GM12878 (cell line): ENCODE measurements at regions not wholly inside any gene's neighbourhood (a gene's known extent, or its start where the extent isn't known, plus 50 kb on each side); places are given as distances from the start of the nearest gene placed in this dataset.

Experiments
- ATAC-seq: fragments of 200-7000 bp; cut with Tn5 transposase; 3 replicates; pipeline ENCODE4 v1.9.1; 2020; ENCODE audit warnings: mild to moderate bottlenecking, moderate library complexity
- BruUV-seq: library from RNA; stranded (reverse); fragments of 400-500 nt; replicated peaks from 2 replicates; lab custom pipeline; 2021; lab: Mats Ljungman, UMichigan
- CTCF ChIA-PET: fragments of 300-600 bp; sonication (Branson Sonifier 250); formaldehyde crosslinking; extraction: SDS; loops from one replicate; lab custom pipeline; 2021; ENCODE audit warnings: inconsistent platforms; lab: Yijun Ruan, JAX
- POLR2A ChIA-PET: fragments of 350-600 bp; formaldehyde crosslinking; extraction: SDS; loops from one replicate; lab custom pipeline; 2021; ENCODE audit warnings: inconsistent platforms; lab: Charles Lee
- RAD21 ChIA-PET: fragments of 300-600 bp; sonication (Branson Sonifier 250); formaldehyde crosslinking; loops from one replicate; lab custom pipeline; 2023; ENCODE audit warnings: antibody characterized with exemption; ENCODE audit not compliant: unreplicated experiment; lab: Charles Lee
- SMC1A ChIA-PET: fragments of 300-600 bp; sonication (Branson Sonifier 250); formaldehyde crosslinking; loops from one replicate; lab custom pipeline; 2023; ENCODE audit not compliant: unreplicated experiment, uncharacterized antibody; lab: Charles Lee
- DNase-seq: peaks from one replicate; pipeline ENCODE4 v3.0.0-alpha.2; 2011; ENCODE audit warnings: low read depth, low spot score
- FAIRE-seq: peaks from 3 replicates; lab custom pipeline; 2011; peaks lifted over from hg19 to GRCh38; lab: Jason Lieb, UNC
- H2AFZ ChIP-seq: 2 replicates; pipeline ENCODE4 v1.6.0; 2011; ENCODE audit warnings: low read depth, low read length, control low read depth; ENCODE audit not compliant: control insufficient read depth
- H3K27ac ChIP-seq: 2 replicates; pipeline ENCODE4 v1.5.1; 2011; ENCODE audit warnings: control low read depth; ENCODE audit not compliant: control insufficient read depth, insufficient read depth
- H3K27me3 ChIP-seq, 2 experiments: replicated peaks in 1 of 2; 2 replicates each; pipeline versions ENCODE4 v1.6.0 to v1.6.1; 2011; ENCODE audit warnings: low read length in 1 of 2; ENCODE audit not compliant: control insufficient read depth in 2 of 2, insufficient read depth in 2 of 2
- H3K36me3 ChIP-seq, 2 experiments: 2 replicates each; pipeline ENCODE4 v1.5.1; 2011; ENCODE audit warnings: low read length in 1 of 2; ENCODE audit not compliant: control insufficient read depth in 2 of 2, insufficient read depth in 2 of 2
- H3K4me1 ChIP-seq: 2 replicates; pipeline ENCODE4 v1.6.1; 2011; ENCODE audit warnings: mild to moderate bottlenecking, low read length, moderate library complexity, mixed read lengths; ENCODE audit not compliant: control insufficient read depth, insufficient read depth
- H3K4me2 ChIP-seq: 2 replicates; pipeline ENCODE4 v1.6.0; 2011; ENCODE audit warnings: control low read depth; ENCODE audit not compliant: control insufficient read depth, insufficient read depth
- H3K4me3 ChIP-seq: fragments of 200-600 bp; sonication (generic); 2 replicates; pipeline ENCODE4 v1.5.1; 2016
- H3K79me2 ChIP-seq: 2 replicates; pipeline ENCODE4 v1.6.0; 2011; ENCODE audit warnings: low read length; ENCODE audit not compliant: control insufficient read depth, insufficient read depth
- H3K9ac ChIP-seq: 2 replicates; pipeline ENCODE4 v1.8.0; 2011; ENCODE audit warnings: low read length, control low read depth, mixed read lengths; ENCODE audit not compliant: control insufficient read depth, insufficient read depth
- H3K9me3 ChIP-seq: replicated peaks from 3 replicates; pipeline ENCODE4 v1.5.1; 2011; ENCODE audit warnings: mild to moderate bottlenecking, low read length; ENCODE audit not compliant: control insufficient read depth, insufficient read depth
- H4K20me1 ChIP-seq: 2 replicates; pipeline ENCODE4 v1.6.0; 2011; ENCODE audit not compliant: control insufficient read depth, insufficient read depth
- EED ChIP-seq: sonication (generic); IDR thresholded peaks from 2 replicates; pipeline ENCODE4 v1.6.1; 2016; ENCODE audit warnings: antibody characterized with exemption, low read depth
- ESRRA ChIP-seq: IDR thresholded peaks from 2 replicates; pipeline ENCODE4 v1.6.1; 2012; ENCODE audit warnings: mild to moderate bottlenecking, low read length, improper control_type of control experiment
- ETV6 ChIP-seq, 2 experiments: fragments of 450-650 bp in 1 of 2; IDR thresholded peaks in 1 of 2; conservative IDR thresholded peaks in 1 of 2; 2 replicates each; pipeline ENCODE4 v1.6.1; 2014; ENCODE audit warnings: antibody characterized with exemption in 1 of 2, borderline replicate concordance in 1 of 2, low read depth in 1 of 2, mild to moderate bottlenecking in 1 of 2, moderate library complexity in 1 of 2
- JUND ChIP-seq: IDR thresholded peaks from 2 replicates; pipeline ENCODE4 v1.6.1; 2012; ENCODE audit warnings: low read depth, mild to moderate bottlenecking, low read length, improper control_type of control experiment, moderate library complexity
- KDM1A ChIP-seq: fragments of 200-600 bp; sonication (generic); IDR thresholded peaks from 2 replicates; pipeline ENCODE4 v1.6.1; 2016; ENCODE audit warnings: borderline replicate concordance
- LARP7 ChIP-seq: fragments of 450-650 bp; IDR thresholded peaks from 2 replicates; pipeline ENCODE4 v1.6.1; 2017; ENCODE audit warnings: mild to moderate bottlenecking
- MTA3 ChIP-seq: IDR thresholded peaks from 2 replicates; pipeline ENCODE4 v1.6.1; 2012; ENCODE audit warnings: low read length, inconsistent platforms, borderline replicate concordance
- NBN ChIP-seq: fragments of 450-650 bp; IDR thresholded peaks from 2 replicates; pipeline ENCODE4 v1.6.1; 2016
- RBBP5 ChIP-seq: fragments of 200-600 bp; sonication (generic); conservative IDR thresholded peaks from 2 replicates; pipeline ENCODE4 v1.6.1; 2016
- REST ChIP-seq: IDR thresholded peaks from 2 replicates; pipeline ENCODE4 v1.6.1; 2012; ENCODE audit warnings: mild to moderate bottlenecking, low read depth, low read length
- RFX5 ChIP-seq: IDR thresholded peaks from 2 replicates; pipeline ENCODE4 v1.6.1; 2011; ENCODE audit warnings: low read depth, low read length, improper control_type of control experiment
- YBX1 ChIP-seq: fragments of 450-650 bp; IDR thresholded peaks from 2 replicates; pipeline ENCODE4 v1.6.1; 2016; ENCODE audit warnings: antibody characterized with exemption
- ZNF207 ChIP-seq: fragments of 450-650 bp; IDR thresholded peaks from 2 replicates; pipeline ENCODE4 v1.6.1; 2014; ENCODE audit warnings: antibody characterized with exemption, mild to moderate bottlenecking, borderline replicate concordance
- WGBS: methylation state at CpG from one replicate; pipeline ENCODE4 v1.1.6; 2016; ENCODE audit warnings: low lambda C conversion rate; ENCODE audit not compliant: insufficient replicate concordance, insufficient coverage; ENCODE audit errors: missing lambda C conversion rate; 5-methylcytosine and 5-hydroxymethylcytosine counted together
- in situ Hi-C: fragments of 300-500 bp; cut with MboI; formaldehyde crosslinking; loops from 9 replicates; pipeline ENCODE4 v1.14.3; 2018; ENCODE audit warnings: mixed read lengths
- intact Hi-C: fragments of 100-400 bp; cut with micrococcal nuclease; formaldehyde crosslinking; loops from one replicate; pipeline ENCODE4 v1.14.2; 2022; ENCODE audit not compliant: unreplicated experiment
- TF ChIP-seq, protein P1 (sequence below): fragments of 450-650 bp; formaldehyde crosslinking; IDR thresholded peaks from 2 replicates; pipeline ENCODE4 v1.4.0; 2022; ENCODE audit warnings: mild to moderate bottlenecking, moderate library complexity
- TF ChIP-seq, protein P2 (sequence below): fragments of 450-650 bp; IDR thresholded peaks from 2 replicates; pipeline ENCODE4 v1.6.1; 2018; ENCODE audit warnings: borderline replicate concordance, mild to moderate bottlenecking; ENCODE audit not compliant: partially characterized antibody

GRCh38 chr4:108428923-108429322 is 191.5 kb upstream of the RPL34 start (continued):
- TF ChIP-seq RBBP5 (no peak), JUND (no peak), NBN (no peak), ESRRA (no peak), YBX1 (no peak)
- TF ChIP-seq, protein P1, sequence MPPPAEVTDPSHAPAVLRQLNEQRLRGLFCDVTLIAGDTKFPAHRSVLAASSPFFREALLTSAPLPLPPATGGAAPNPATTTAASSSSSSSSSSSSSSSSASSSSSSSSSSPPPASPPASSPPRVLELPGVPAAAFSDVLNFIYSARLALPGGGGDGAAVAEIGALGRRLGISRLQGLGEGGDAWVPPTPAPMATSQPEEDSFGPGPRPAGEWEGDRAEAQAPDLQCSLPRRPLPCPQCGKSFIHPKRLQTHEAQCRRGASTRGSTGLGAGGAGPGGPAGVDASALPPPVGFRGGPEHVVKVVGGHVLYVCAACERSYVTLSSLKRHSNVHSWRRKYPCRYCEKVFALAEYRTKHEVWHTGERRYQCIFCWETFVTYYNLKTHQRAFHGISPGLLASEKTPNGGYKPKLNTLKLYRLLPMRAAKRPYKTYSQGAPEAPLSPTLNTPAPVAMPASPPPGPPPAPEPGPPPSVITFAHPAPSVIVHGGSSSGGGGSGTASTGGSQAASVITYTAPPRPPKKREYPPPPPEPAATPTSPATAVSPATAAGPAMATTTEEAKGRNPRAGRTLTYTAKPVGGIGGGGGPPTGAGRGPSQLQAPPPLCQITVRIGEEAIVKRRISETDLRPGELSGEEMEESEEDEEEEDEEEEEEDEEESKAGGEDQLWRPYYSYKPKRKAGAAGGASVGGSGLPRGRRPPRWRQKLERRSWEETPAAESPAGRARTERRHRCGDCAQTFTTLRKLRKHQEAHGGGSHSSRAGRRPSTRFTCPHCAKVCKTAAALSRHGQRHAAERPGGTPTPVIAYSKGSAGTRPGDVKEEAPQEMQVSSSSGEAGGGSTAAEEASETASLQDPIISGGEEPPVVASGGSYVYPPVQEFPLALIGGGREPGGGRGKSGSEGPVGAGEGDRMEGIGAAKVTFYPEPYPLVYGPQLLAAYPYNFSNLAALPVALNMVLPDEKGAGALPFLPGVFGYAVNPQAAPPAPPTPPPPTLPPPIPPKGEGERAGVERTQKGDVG (CRISPR knock-in tag), result no peak

GRCh38 chr4:108427946-108428485 is 192.4 kb upstream of the RPL34 start:
- ChIA-PET CTCF (interaction anchor here (1.2 kb wide), 1 partner anchor 409 kb away, joined by 3 read pairs; no protein-coding TSS in a partner anchor), POLR2A (no interaction called here), RAD21 (interaction anchor here (0.6 kb wide), 1 partner anchor 371 kb away, joined by 3 read pairs; no protein-coding TSS in a partner anchor), SMC1A (interaction anchor here (0.7 kb wide), 1 partner anchor 14 kb away, joined by 4 read pairs; no protein-coding TSS in a partner anchor)
- Histone ChIP-seq H3K27ac (no peak overlapping the region), H3K9me3 (no peaks in the 10 kb centered on the region), H2AFZ (no peak overlapping the region), H3K4me3 (no peak overlapping the region), H3K79me2 (no peaks in the 10 kb centered on the region), H3K4me1 (no peaks in the 10 kb centered on the region), H3K9ac (no peak overlapping the region), H4K20me1 (no peaks in the 10 kb centered on the region), H3K27me3 (no peaks in the 10 kb centered on the region), H3K36me3 (no peaks in the 10 kb centered on the region), H3K4me2 (no peak overlapping the region)
- in situ Hi-C loops (no loop called here), intact Hi-C loops (no loop called here)
- no peak for DNase-seq
- BruUV-seq, result no TSS peak
- no peak for FAIRE-seq
- no peak for ATAC-seq
- WGBS, result 46% methylated on average over 2 of the region's 2 CpGs
- no peak for TF ChIP-seq REST
- no peak for TF ChIP-seq LARP7
- TF ChIP-seq EED, result no peak
- TF ChIP-seq ZNF207, result no peak
- no peak for TF ChIP-seq KDM1A
- no peak for TF ChIP-seq RFX5
- TF ChIP-seq ETV6 (conservative IDR thresholded peaks at IDR 0.05 in 1 of 2, IDR thresholded peaks at IDR 0.05 in 1 of 2; ENCODE audit: borderline replicate concordance in 1 of 2, low read depth in 1 of 2), result no peak
- TF ChIP-seq, protein P2, sequence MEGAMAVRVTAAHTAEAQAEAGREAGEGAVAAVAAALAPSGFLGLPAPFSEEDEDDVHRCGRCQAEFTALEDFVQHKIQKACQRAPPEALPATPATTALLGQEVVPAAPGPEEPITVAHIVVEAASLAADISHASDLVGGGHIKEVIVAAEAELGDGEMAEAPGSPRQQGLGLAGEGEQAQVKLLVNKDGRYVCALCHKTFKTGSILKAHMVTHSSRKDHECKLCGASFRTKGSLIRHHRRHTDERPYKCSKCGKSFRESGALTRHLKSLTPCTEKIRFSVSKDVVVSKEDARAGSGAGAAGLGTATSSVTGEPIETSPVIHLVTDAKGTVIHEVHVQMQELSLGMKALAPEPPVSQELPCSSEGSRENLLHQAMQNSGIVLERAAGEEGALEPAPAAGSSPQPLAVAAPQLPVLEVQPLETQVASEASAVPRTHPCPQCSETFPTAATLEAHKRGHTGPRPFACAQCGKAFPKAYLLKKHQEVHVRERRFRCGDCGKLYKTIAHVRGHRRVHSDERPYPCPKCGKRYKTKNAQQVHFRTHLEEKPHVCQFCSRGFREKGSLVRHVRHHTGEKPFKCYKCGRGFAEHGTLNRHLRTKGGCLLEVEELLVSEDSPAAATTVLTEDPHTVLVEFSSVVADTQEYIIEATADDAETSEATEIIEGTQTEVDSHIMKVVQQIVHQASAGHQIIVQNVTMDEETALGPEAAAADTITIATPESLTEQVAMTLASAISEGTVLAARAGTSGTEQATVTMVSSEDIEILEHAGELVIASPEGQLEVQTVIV, result no peak
- TF ChIP-seq MTA3, result no peak
